GM23338 (cell line): ENCODE measurements at regions not wholly inside any gene's neighbourhood (a gene's known extent, or its start where the extent isn't known, plus 50 kb on each side); places are given as distances from the start of the nearest gene placed in this dataset.

Experiments
- ATAC-seq: fragments of 200-7000 bp; cut with Tn5 transposase; 3 replicates; pipeline ENCODE4 v1.9.1; 2020
- DNase-seq: peaks from one replicate; pipeline ENCODE4 v3.0.0-alpha.2; 2015; ENCODE audit warnings: low spot score
- H2AFZ ChIP-seq: fragments of 200-600 bp; sonication (generic); 2 replicates; pipeline ENCODE4 v1.8.0; 2016; ENCODE audit warnings: antibody characterized with exemption, mild to moderate bottlenecking, moderate library complexity
- H3F3A ChIP-seq: fragments of 200-600 bp; sonication (generic); replicated peaks from 2 replicates; pipeline ENCODE4 v1.8.0; 2017; ENCODE audit warnings: antibody characterized with exemption, mixed run types, low read depth
- H3K27ac ChIP-seq: fragments of 200-600 bp; sonication (generic); 2 replicates; pipeline ENCODE4 v1.6.1; 2016; ENCODE audit warnings: low read depth
- H3K27me3 ChIP-seq: fragments of 200-600 bp; sonication (generic); 2 replicates; pipeline ENCODE4 v1.8.0; 2016; ENCODE audit warnings: mild to moderate bottlenecking, mixed run types, moderate library complexity; ENCODE audit not compliant: insufficient read depth
- H3K36me3 ChIP-seq: fragments of 200-600 bp; sonication (generic); 2 replicates; pipeline ENCODE4 v1.8.0; 2016; ENCODE audit warnings: mild to moderate bottlenecking; ENCODE audit not compliant: insufficient read depth
- H3K4me1 ChIP-seq: fragments of 200-600 bp; sonication (generic); 2 replicates; pipeline ENCODE4 v1.8.0; 2016; ENCODE audit warnings: mild to moderate bottlenecking, moderate library complexity; ENCODE audit not compliant: insufficient read depth
- H3K4me2 ChIP-seq: fragments of 200-600 bp; sonication (generic); 2 replicates; pipeline ENCODE4 v1.7.1; 2017; ENCODE audit warnings: mixed run types
- H3K4me3 ChIP-seq: fragments of 200-600 bp; sonication (generic); 2 replicates; pipeline ENCODE4 v1.6.1; 2016; ENCODE audit warnings: mixed run types
- H3K79me2 ChIP-seq: fragments of 200-600 bp; sonication (generic); replicated peaks from 2 replicates; pipeline ENCODE4 v1.8.0; 2017; ENCODE audit warnings: mild to moderate bottlenecking; ENCODE audit not compliant: insufficient read depth
- H3K9me2 ChIP-seq: fragments of 200-600 bp; sonication (generic); 2 replicates; pipeline ENCODE4 v1.8.0; 2017; ENCODE audit not compliant: insufficient read depth
- H4K20me1 ChIP-seq: fragments of 200-600 bp; sonication (generic); replicated peaks from 2 replicates; pipeline ENCODE4 v1.8.0; 2017; ENCODE audit warnings: mild to moderate bottlenecking; ENCODE audit not compliant: insufficient read depth
- H3K27ac Mint-ChIP-seq: 2 replicates; pipeline ENCODE4 v1.8.0; 2020; ENCODE audit warnings: inconsistent platforms, mild to moderate bottlenecking, moderate library complexity, mixed read lengths
- H3K27me3 Mint-ChIP-seq: 3 replicates; pipeline ENCODE4 v1.8.0; 2022; ENCODE audit warnings: low read depth, mild to moderate bottlenecking, moderate library complexity, mixed read lengths, inconsistent platforms; ENCODE audit not compliant: insufficient read depth, poor library complexity
- H3K36me3 Mint-ChIP-seq: 3 replicates; pipeline ENCODE4 v1.8.0; 2021; ENCODE audit warnings: low read depth, mild to moderate bottlenecking, inconsistent platforms, moderate library complexity, mixed read lengths
- H3K4me1 Mint-ChIP-seq: 3 replicates; pipeline ENCODE4 v1.8.0; 2020; ENCODE audit warnings: mild to moderate bottlenecking, inconsistent platforms, mixed read lengths
- H3K4me3 Mint-ChIP-seq: 3 replicates; pipeline ENCODE4 v1.8.0; 2021; ENCODE audit warnings: moderate library complexity, mild to moderate bottlenecking, inconsistent platforms, mixed read lengths
- H3K9me3 Mint-ChIP-seq: 3 replicates; pipeline ENCODE4 v1.8.0; 2020; ENCODE audit warnings: moderate library complexity, mild to moderate bottlenecking, inconsistent platforms, mixed read lengths
- CREB1 ChIP-seq: fragments of 250-450 bp; sonication (Bioruptor Pico); IDR thresholded peaks from 2 replicates; pipeline ENCODE4 v1.5.0; 2020; ENCODE audit warnings: low read depth, mild to moderate bottlenecking, moderate library complexity
- EZH2 ChIP-seq: fragments of 200-600 bp; sonication (generic); IDR thresholded peaks from one replicate; pipeline ENCODE4 v1.8.0; 2017; ENCODE audit warnings: antibody characterized with exemption, mild to moderate bottlenecking, low read depth; ENCODE audit not compliant: unreplicated experiment
- EZH2phosphoT487 ChIP-seq: fragments of 200-600 bp; sonication (generic); IDR thresholded peaks from one replicate; pipeline ENCODE4 v1.8.1; 2018; ENCODE audit warnings: antibody characterized with exemption; ENCODE audit not compliant: unreplicated experiment
- JUNB ChIP-seq: IDR thresholded peaks from one replicate; pipeline ENCODE4 v1.6.1; 2016; ENCODE audit warnings: antibody characterized with exemption; ENCODE audit not compliant: unreplicated experiment
- NANOG ChIP-seq: IDR thresholded peaks from 2 replicates; pipeline ENCODE4 v1.6.1; 2016; ENCODE audit warnings: antibody characterized with exemption, borderline replicate concordance
- POLR2AphosphoS5 ChIP-seq: IDR thresholded peaks from 2 replicates; pipeline ENCODE4 v1.6.1; 2016; ENCODE audit warnings: antibody characterized with exemption, low read depth
- REST ChIP-seq: IDR thresholded peaks from one replicate; pipeline ENCODE4 v1.6.1; 2018; ENCODE audit warnings: antibody characterized with exemption; ENCODE audit not compliant: unreplicated experiment
- STAT1 ChIP-seq: IDR thresholded peaks from one replicate; pipeline ENCODE4 v1.6.1; 2016; ENCODE audit warnings: antibody characterized with exemption; ENCODE audit not compliant: unreplicated experiment
- ZNF114 ChIP-seq: fragments of 250-450 bp; sonication (Bioruptor Pico); IDR thresholded peaks from 2 replicates; pipeline ENCODE4 v1.5.0; 2020; ENCODE audit warnings: mild to moderate bottlenecking, moderate library complexity
- ZNF331 ChIP-seq: fragments of 250-450 bp; sonication (Bioruptor Pico); IDR thresholded peaks from 2 replicates; pipeline ENCODE4 v1.5.0; 2020; ENCODE audit warnings: low read depth, mild to moderate bottlenecking, moderate library complexity
- TF ChIP-seq, protein P1 (sequence below), 2 experiments: fragments of 200-600 bp in 1 of 2; sonication (generic) in 1 of 2; conservative IDR thresholded peaks; 2 replicates each; pipeline versions ENCODE4 v1.5.1 to v1.6.1; 2016 to 2017; ENCODE audit warnings: antibody characterized with exemption in 2 of 2, low read depth in 2 of 2, mild to moderate bottlenecking in 2 of 2, moderate library complexity in 1 of 2
- TF ChIP-seq, protein P2 (sequence below): IDR thresholded peaks from 2 replicates; pipeline ENCODE4 v1.6.1; 2016; ENCODE audit warnings: antibody characterized with exemption
- TF ChIP-seq, protein P3 (sequence below): fragments of 250-450 bp; sonication (Bioruptor Pico); IDR thresholded peaks from 2 replicates; pipeline ENCODE4 v1.5.0; 2020; ENCODE audit warnings: mild to moderate bottlenecking, moderate library complexity

- no peak overlapping the region for H2AFZ ChIP-seq
- ATAC-seq (no peak), DNase-seq (no peak)
- H3K79me2 ChIP-seq: no peaks in the 10 kb centered on the region
- peaks cover 10% of the 10 kb centered on the region for H3K4me1 ChIP-seq
- H3K27me3 ChIP-seq: no peaks in the 10 kb centered on the region
- no peak overlapping the region for H3K4me2 ChIP-seq
- Mint-ChIP-seq H3K4me1 (peaks cover 9% of the 10 kb centered on the region), H3K9me3 (no peaks in the 10 kb centered on the region), H3K36me3 (peaks cover 3% of the 10 kb centered on the region; the same call in 1 of the 3 replicates), H3K27me3 (no peaks in the 10 kb centered on the region), H3K27ac (no peak overlapping the region), H3K4me3 (no peak overlapping the region)
- H3F3A ChIP-seq: no peaks in the 10 kb centered on the region
- no peaks in the 10 kb centered on the region for H3K36me3 ChIP-seq
- no peak overlapping the region for H3K4me3 ChIP-seq
- TF ChIP-seq, protein P1, sequence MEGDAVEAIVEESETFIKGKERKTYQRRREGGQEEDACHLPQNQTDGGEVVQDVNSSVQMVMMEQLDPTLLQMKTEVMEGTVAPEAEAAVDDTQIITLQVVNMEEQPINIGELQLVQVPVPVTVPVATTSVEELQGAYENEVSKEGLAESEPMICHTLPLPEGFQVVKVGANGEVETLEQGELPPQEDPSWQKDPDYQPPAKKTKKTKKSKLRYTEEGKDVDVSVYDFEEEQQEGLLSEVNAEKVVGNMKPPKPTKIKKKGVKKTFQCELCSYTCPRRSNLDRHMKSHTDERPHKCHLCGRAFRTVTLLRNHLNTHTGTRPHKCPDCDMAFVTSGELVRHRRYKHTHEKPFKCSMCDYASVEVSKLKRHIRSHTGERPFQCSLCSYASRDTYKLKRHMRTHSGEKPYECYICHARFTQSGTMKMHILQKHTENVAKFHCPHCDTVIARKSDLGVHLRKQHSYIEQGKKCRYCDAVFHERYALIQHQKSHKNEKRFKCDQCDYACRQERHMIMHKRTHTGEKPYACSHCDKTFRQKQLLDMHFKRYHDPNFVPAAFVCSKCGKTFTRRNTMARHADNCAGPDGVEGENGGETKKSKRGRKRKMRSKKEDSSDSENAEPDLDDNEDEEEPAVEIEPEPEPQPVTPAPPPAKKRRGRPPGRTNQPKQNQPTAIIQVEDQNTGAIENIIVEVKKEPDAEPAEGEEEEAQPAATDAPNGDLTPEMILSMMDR (conservative IDR thresholded peaks at IDR 0.05; ENCODE audit: low read depth in 2 of 2): no peak
- TF ChIP-seq POLR2AphosphoS5 (no peak), NANOG (no peak), EZH2 (no peak), ZNF331 (no peak), JUNB (no peak), EZH2phosphoT487 (no peak), STAT1 (no peak), ZNF114 (CRISPR knock-in tag) (no peak), REST (no peak), CREB1 (CRISPR knock-in tag) (no peak)
- TF ChIP-seq, protein P2, sequence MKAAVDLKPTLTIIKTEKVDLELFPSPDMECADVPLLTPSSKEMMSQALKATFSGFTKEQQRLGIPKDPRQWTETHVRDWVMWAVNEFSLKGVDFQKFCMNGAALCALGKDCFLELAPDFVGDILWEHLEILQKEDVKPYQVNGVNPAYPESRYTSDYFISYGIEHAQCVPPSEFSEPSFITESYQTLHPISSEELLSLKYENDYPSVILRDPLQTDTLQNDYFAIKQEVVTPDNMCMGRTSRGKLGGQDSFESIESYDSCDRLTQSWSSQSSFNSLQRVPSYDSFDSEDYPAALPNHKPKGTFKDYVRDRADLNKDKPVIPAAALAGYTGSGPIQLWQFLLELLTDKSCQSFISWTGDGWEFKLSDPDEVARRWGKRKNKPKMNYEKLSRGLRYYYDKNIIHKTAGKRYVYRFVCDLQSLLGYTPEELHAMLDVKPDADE: no peak
- TF ChIP-seq, protein P3, sequence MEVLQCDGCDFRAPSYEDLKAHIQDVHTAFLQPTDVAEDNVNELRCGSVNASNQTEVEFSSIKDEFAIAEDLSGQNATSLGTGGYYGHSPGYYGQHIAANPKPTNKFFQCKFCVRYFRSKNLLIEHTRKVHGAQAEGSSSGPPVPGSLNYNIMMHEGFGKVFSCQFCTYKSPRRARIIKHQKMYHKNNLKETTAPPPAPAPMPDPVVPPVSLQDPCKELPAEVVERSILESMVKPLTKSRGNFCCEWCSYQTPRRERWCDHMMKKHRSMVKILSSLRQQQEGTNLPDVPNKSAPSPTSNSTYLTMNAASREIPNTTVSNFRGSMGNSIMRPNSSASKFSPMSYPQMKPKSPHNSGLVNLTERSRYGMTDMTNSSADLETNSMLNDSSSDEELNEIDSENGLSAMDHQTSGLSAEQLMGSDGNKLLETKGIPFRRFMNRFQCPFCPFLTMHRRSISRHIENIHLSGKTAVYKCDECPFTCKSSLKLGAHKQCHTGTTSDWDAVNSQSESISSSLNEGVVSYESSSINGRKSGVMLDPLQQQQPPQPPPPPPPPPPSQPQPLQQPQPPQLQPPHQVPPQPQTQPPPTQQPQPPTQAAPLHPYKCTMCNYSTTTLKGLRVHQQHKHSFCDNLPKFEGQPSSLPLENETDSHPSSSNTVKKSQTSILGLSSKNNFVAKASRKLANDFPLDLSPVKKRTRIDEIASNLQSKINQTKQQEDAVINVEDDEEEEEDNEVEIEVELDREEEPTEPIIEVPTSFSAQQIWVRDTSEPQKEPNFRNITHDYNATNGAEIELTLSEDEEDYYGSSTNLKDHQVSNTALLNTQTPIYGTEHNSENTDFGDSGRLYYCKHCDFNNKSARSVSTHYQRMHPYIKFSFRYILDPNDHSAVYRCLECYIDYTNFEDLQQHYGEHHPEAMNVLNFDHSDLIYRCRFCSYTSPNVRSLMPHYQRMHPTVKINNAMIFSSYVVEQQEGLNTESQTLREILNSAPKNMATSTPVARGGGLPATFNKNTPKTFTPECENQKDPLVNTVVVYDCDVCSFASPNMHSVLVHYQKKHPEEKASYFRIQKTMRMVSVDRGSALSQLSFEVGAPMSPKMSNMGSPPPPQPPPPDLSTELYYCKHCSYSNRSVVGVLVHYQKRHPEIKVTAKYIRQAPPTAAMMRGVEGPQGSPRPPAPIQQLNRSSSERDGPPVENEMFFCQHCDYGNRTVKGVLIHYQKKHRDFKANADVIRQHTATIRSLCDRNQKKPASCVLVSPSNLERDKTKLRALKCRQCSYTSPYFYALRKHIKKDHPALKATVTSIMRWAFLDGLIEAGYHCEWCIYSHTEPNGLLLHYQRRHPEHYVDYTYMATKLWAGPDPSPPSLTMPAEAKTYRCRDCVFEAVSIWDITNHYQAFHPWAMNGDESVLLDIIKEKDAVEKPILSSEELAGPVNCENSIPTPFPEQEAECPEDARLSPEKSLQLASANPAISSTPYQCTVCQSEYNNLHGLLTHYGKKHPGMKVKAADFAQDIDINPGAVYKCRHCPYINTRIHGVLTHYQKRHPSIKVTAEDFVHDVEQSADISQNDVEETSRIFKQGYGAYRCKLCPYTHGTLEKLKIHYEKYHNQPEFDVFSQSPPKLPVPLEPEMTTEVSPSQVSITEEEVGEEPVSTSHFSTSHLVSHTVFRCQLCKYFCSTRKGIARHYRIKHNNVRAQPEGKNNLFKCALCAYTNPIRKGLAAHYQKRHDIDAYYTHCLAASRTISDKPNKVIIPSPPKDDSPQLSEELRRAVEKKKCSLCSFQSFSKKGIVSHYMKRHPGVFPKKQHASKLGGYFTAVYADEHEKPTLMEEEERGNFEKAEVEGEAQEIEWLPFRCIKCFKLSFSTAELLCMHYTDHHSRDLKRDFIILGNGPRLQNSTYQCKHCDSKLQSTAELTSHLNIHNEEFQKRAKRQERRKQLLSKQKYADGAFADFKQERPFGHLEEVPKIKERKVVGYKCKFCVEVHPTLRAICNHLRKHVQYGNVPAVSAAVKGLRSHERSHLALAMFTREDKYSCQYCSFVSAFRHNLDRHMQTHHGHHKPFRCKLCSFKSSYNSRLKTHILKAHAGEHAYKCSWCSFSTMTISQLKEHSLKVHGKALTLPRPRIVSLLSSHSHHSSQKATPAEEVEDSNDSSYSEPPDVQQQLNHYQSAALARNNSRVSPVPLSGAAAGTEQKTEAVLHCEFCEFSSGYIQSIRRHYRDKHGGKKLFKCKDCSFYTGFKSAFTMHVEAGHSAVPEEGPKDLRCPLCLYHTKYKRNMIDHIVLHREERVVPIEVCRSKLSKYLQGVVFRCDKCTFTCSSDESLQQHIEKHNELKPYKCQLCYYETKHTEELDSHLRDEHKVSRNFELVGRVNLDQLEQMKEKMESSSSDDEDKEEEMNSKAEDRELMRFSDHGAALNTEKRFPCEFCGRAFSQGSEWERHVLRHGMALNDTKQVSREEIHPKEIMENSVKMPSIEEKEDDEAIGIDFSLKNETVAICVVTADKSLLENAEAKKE: no peak
- no peaks in the 10 kb centered on the region; the same call in 1 of the 2 replicates for H3K9me2 ChIP-seq
- H4K20me1 ChIP-seq: no peaks in the 10 kb centered on the region; the same call in 1 of the 2 replicates
- no peak overlapping the region for H3K27ac ChIP-seq
These were observed 89.4 kb downstream of the PSAT1 start for GRCh38 chr9:78386348-78386747.
